ENCODE measurements at regions not wholly inside any gene's neighbourhood (a gene's known extent, or its start where the extent isn't known, plus 50 kb on each side); places are given as distances from the start of the nearest gene placed in this dataset.

DNA sequence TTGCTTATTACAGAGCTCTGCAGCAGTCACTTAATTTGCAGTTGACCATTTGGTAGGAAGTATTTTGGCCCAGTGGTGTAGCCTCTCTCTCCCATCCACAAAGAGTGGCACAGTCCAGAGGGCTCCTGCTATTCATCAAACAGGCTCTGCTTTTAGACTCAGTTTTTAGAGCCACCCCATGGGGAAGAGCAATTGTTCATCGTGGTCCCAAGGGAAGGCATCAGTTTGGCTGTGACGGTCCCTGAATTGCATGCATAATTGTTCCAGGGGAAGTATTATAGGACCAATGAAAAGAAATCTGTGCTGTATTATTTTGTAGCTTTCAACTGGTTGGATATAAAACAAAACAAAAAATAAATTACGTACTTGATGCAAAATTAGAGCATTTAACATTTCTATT lies 799.0 kb downstream of the DACH1 start:
- DNase-seq = no peak

DNA sequence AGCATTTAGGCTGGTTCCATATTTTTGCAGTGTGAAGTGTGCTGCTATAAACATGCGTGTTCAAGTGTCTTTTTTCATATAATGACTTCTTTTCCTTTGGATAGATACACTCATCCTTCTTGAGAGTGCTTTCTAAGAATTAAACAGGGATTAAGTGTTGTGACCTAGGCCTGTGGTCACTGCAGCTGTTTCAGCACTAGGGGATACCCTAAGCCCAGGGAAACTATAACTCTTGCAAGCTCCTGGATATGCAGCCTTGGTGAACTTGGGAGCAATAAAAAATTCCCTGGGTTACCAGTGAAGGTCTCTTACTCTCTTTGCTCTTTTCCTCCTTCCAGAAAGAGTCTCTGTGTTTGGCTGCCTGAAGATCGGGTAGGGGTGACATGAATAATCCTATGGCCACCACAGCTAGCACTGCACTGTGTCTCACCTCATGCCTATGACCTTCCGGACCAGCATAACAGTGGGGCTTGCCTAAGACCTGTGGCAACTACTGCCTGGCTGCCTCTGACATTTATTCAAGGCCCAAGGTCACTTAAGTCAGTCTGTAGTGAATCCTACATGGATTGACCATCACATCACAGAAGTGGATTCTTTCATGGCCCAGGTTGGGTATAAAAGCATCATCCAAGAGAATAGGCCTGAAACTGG lies 799.7 kb downstream of the DACH1 start:
- DNase-seq = no peak

DNA sequence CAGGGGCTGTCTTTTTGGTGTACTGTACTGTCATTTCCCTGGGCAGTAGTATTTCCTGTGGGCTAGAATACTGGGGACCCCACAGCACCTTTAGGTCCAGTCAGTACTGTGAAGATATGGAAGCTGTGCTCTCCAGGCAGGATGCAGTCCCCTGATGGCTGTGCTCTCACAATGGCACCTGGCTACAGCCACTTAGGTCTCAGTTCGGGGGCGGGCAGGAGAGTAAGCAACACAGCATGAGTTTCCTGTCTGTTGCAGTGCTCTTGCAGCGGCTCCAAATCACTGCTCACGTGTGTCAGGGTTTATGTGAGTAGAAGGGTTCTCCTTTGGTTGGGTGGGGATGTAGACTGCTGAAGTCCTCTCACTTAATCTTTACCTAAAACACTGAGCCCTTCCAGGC lies 810.4 kb downstream of the DACH1 start:
- DNase-seq = no peak

DNA sequence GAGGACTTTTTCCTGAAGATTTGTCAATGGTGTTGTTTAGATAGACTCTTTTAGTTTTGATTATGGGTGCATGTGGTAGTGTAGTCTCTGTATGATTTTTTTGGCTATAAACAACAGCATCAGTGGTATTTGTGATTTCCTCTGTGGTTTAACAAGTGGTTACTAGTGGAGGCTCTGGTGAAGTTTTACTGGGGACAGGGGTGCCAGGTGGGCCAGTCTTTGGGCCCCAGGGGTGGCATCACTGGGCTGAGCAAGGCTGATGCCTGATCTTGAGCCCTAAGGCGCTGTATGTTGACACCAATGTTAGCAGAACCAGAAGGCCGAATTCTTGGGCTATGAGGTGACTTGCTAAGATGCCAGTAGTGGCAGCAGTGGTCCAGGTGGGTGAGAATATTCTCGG lies 811.4 kb downstream of the DACH1 start:
- DNase-seq = no peak

DNA sequence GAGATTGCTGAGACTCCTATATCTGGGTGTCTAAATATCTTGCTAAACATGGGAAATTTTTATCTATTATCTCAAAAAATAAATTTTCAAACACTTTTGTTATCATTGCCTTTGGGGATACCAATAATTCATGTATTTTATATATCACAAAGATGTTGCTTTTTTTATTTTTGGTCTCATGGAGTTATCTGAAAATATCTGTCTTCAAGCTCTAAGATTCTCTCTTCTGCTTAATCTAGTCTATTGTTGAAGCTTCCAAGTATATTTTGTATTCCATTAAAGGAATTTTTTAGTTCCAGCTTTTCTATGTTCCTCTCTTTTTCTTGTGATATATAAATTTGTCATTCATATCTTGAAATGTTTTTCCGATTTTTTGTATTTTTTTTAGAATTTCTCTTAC lies 812.0 kb downstream of the DACH1 start:
- DNase-seq = no peak

DNA sequence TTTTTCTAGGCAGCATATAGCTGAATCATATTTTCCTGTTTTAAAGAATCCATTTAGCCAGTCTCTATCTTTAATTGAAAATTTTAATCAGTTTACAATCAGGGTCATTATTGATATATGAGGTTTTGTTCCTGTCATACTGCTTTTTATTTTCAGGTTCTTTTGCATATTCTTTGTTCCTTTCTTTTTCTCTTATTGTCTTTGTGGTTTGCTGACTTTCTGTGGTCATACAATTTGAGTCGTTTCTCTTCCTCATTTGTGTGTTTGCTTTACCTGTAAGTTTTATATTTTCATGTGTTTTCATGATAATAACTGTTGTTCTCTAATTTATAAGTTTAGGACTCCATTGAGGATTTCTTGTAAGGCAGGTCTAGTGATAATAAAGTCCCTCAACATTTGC lies 812.6 kb downstream of the DACH1 start:
- DNase-seq = no peak

DNA sequence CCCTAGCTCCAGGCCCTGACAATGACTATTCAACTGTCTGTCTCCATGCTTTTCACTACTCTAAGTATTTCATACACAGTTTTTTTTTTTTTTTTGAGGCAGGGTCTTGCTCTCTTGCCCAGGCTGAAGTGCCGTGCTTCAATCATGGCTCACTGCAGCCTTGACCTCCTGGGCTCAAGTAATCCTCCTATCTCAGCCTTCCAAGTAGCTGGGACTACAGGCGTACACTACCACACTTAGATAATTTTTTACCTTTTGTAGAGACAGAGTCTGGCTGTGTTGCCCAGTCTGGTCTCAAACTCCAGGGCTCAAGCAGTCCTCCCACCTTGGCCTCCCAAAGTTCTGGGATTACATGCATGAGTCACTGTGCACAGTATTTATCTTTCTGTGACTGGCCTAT lies 815.4 kb downstream of the DACH1 start:
- DNase-seq = no peak

DNA sequence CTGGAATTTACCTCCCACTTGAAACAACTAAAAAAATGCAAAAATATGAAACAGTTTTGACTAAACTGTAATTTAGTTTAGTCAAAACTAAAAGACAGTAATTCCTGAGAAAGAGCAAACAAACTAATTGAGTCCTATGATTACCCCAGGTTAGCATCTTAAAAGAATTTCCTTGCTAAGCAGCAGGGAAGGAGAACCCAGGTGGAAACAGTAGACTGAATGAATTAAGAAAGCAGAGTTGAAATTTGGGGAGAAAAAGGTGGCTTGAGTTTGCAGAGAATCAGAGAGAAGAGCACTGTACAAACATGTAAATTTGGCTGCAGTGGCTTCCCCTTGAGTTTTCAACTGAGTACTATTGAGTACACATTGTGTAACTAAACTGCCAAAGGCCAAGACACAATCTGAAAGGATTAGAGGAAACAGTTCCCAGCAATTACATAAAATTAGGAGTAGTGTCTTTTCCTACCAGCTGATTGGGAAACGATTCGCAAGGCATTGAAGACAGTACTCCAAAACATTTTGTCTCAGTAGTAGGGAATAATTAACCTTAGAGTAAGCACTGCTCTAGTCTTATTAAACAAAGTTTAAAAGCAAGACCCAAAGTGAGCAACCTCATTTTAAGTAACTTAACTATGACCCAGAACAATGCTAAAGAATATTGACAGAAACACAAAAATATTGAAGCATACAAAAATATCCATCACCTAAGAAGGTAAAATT lies 820.5 kb downstream of the DACH1 start:
- DNase-seq = no peak

DNA sequence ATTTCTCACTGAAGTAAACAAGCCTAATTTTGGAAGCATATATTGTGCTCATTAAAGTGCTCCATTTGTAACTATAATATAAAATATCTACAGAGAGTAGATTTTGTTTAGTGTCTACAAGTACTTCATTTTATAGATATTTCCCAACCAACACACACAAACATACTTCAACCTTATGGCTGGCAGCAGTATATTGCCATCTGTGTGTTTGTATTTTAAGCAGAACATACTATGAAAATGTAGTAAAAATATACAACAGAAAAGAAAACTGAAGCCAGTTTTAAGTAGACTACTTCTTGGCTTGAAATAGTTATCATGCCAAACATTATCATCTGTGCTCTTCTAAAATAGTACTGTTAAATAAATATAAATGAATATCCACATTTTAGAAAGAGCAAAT lies 821.9 kb downstream of the DACH1 start:
- DNase-seq = no peak

DNA sequence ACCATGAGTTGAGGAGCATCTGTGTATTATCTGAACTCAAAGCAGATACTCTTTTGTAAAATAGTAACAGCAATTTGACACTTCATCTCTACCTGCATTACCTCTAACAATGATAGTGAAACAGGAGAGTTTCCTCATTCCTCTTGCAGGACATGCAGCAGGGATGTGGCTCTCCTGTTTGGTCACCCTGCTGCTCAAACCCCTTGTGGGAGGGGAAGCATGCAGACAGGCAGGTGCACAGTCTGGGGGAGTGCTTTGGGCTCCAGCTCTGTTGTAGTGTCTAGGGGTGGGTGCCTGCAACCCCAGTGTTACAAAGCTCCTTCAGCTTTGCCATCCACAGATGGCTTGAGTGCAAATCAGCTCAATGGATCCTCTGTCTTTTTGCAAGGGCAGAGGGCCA lies 827.6 kb downstream of the DACH1 start:
- DNase-seq = no peak

DNA sequence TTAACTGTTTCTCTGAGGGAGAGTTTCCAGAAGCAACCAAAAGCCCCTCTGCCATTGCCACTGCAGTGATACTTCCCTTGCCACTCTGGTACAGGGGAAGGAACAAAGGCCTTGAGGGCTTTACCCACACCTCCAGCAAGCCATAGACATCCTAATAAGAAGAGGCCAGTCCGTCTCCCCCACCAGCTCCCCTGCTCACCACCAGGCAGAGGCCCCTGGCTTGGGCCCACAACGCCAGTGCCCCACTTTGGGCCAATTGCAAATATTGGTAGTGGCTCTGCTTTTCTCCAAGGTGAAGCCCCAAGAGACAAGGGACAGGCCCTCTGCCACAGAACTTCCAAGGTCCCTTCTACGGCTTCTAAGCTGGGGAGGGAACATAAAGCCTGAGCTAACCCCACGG lies 833.0 kb downstream of the DACH1 start:
- DNase-seq = no peak

DNA sequence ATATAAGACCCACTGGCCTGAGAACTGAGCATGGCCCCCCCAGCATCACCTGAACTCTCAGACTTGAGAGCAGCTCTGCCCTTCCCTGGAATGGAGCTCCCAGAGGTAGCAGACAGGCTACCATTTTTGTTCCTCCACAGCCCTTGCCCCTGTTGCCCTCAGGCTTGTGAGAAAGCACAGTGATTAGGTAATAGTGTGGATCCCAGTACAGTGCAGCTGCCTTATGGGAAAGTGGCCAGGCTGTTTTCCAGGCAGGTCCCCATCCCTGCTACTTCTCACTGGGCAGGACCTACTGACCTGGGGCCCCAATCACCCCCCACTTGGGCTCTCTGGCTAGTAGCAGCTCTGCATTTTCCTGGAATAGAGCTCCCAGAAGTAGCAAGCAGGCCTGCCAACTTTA lies 834.0 kb downstream of the DACH1 start:
- no peak for DNase-seq

DNA sequence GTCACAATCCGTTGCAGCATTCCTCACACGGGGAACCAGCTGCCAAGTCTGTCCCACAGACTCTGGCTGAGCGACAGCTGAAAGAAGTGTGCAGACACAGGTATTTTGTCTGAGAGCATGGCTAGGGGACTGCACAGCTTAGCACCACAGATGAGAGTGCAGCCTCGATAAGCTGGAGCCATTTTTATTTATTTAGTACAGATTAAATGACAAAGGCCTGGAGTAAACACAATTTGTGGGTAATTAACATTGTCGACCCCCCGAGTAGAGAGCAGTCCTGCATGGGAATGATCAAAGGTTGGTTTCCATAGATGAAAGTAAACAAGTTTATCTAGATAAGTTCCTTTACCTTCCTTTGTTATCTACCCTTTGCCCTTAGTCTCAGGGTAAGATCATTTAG lies 836.2 kb downstream of the DACH1 start:
- DNase-seq = no peak

DNA sequence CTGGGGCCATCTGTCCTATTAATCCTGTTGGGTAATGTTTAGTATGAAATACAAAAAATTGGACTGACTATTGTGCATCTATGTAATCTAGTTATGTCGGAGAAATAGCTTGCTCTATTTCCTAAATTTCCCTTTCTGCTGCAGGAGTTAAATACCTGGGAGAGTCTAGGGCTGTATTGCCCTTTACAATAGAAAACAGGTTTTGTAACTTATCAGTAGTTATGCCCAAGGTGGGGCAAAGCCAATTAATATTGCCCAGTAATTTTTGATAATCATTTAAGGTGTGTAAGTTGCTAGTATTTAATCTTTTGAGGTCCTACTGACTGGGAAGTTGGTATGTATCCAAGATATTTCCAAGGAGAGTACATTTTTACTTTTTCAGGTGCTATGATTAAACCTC lies 838.1 kb downstream of the DACH1 start:
- no peak for DNase-seq

DNA sequence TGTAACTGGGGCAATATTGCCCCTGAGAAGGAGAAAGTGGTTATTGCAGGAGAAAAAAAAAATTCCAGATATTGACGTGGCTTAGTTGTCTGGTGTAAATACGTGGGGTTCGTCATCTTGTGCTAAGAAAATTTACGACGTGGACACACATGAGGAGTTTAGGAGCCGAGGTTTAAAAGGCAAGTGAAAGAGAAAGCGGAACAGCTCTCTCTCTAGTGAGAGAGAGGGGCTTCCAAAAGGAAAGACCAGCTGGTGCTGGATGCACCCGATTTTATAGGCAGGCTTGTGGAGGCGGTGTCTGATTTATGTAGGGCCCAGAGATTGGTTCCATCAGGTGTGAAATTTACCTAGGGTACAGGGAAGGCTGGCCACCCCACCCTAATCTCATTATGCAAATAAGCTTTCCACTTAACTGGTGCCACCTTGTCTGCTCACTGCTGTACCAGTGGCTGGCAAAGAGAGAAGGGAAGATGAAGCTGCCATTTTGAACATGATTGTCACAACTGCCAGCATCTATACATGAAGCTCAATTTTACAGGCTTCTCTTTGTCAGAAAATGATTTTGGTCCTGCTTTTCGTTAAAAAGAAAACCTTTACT lies 845.1 kb downstream of the DACH1 start:
- no peak for DNase-seq

DNA sequence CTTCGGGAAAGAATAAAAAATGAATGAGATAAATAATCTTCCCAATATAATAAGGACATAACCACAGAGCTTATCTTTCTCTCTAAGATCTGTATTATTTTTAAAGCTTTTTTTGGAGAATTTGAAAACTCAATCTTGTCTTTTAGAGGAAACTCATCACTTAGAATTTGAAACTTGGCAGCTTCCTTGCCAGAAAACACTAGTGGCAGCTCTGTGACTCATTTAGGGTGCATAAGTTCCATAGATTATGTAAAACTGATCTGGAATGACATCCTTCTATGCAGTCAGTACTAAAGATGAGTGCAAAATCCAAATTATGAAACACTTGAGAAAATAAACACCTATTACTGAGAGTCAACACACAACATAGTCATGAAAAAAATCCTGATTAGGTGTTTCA lies 848.0 kb downstream of the DACH1 start:
- DNase-seq = no peak

DNA sequence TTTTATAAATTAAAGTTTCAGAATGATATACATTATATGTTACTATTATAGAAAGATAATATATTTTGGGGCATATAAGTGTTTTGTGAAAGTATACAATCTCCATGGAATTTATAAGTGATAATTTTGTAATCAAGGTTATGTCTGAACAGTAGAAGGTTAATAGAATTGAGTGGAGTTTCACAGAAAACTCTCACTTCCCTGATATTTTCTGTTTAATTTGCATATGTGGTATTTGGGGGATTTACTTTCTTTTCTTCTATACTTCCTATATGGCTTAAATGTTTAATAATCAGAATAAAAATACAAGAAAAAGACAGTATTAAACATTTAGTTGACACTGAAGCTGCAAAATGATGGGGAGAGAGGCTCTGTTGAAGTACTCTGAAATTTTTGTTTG lies 848.5 kb downstream of the DACH1 start:
- no peak for DNase-seq

DNA sequence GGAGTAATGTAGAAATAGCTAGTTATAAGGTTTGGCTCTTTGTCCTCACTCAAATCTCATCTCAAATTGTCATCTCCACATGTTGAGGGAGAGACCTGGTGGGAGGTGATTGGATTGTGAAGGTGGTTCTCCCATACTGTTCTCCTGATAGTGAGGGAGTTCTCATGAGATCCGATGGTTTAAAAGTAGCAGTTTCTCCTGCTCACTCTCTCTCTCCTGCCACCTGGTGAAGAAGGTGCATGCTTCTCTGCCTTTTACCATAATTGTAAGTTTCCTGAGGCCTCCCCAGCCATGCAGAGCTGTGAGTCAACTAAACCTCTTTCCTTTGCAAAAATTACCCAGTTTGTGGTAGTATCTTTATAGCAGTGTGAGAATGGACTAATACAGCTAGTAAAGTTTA lies 849.4 kb downstream of the DACH1 start:
- no peak for DNase-seq

DNA sequence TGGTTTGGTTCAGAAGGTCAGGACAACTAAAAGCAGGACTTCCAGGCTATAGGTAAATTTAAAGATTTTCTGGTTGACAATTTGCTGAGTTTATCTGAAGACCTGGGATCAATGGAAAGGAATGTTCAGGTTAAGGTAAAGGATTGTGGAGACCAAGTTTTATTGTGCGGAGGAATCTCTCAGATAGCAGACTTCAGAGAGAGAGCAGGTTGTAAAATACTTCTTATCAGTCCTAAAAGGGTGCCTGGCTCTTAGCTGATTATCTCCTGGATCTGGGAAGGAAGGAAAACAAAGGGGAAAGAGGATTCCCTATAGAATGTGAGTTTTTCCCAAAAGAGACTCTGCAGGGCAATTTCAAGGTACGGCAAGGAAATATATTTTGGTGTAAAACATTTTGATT lies 851.5 kb downstream of the DACH1 start:
- no peak for DNase-seq

DNA sequence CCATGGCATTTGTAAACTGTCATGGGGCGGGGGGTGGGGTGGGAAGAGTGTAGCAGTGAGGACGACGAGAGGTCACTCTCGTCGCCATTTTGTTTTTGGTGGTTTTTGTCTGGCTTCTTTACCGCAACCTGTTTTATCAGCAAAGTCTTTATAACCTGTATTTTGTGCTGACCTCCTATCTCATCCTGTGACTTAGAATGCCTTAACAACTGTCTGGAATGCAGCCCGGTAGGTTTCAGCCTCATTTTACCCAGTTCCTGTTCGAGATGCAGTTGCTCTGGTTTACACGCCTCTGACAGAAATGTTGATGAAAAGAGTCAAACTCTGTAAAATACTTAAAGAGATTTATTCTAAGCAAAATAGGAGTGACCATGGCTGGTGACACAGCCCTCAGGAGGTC lies 852.0 kb downstream of the DACH1 start:
- DNase-seq = no peak

DNA sequence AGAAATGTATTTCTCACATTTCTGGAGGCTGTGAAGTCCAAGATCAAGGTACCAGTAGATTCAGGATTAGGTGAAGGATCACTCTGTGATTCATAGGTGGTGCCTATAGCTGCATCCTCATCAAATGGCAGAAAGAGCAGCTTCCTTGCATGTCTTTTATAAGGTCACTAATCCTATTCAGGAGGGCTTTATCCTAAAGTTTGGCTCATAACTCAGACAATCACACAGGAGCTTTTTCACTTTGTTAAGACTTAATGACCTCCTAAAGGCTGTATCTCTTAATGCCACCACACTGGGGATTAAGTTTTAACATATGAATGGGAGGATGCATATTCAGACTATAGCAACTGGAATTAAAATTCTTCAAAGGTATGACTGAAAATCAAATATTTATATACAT lies 861.1 kb downstream of the DACH1 start:
- DNase-seq = no peak

DNA sequence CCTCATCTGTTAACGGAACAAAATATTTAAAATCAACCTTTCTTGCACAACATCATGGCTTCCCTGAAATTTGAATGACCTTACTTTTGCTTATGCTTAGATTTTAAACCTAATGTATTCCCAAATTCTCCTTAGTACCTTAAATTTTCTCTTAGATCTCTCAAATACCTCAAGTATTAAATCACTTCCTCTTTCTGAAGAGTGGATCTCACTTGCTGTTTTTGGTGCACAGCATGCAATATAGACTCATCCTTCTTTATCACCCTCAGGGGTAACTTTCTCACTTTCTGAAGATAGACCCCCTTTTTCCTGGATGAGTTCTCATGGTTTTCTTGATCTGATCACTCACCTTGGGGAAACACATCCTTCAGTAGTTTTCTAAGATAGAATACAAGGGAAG lies 871.7 kb downstream of the DACH1 start:
- DNase-seq = no peak

DNA sequence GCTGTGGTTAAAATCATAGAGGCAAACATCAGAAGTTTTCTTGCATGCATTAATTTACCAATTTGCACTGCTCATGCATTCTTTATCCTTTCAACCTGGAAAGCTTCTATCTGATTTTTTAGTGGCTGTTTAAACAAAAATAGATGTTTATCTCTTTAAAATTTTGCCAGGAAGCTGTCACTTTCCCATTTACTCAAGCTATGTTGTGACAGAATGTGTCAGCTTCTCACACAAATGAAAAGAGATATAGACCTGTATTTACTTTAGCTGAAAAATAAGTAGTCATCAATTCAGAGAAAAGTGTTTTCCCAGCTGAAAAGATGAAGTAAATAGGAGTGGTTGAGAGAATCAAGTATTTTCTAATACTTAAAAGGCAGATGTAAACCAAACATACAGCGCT lies 872.8 kb downstream of the DACH1 start:
- no peak for DNase-seq

DNA sequence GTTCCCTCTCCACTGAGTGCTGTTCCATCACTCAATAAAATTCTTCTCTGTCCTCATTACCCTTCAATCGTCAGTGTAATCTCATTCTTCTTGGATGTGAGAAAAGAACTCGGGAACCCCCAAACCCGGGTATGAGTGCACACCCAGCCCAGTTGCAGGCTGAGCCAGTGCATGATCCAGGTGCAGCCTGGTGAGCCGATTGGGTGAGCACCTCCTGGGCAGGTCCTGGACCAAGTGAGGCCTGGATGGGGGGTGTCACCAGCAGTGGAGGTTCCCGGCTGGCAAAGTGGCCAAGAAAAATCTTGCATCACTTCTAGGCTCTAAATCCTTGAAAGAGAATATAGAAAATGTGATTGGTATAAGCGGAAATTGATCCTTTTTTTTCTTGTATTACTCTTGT lies 878.8 kb upstream of the KLHL1 start:
- DNase-seq = no peak

DNA sequence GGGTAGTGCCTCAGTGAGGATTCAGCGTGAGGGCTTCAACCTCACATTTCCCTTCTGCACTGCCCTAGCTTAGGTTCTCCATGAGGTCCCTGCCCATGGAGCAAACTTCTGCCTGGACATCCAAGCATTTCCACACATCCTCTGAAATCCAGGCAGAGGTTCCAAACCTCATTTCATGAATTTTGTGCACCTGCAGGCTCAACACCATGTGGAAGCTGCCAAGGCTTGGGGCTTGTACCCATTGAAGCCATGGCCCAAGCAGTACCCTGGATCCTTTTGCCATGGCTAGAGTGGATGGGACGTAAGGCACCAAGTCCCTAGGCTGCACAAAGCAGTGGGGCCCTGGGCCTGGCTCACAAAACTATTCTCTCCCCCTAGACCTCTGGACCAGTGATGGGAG lies 877.1 kb upstream of the KLHL1 start:
- no peak for DNase-seq

Data from activated CD4-positive, alpha-beta T cell treated with anti-CD3 and anti-CD28 coated beads, Interleukin-2, amount 50 U/mL, for 4 hours (primary cell).